Glutamatergic neuron (in vitro differentiated cells): ENCODE measurements at regions not wholly inside any gene's neighbourhood (a gene's known extent, or its start where the extent isn't known, plus 50 kb on each side); places are given as distances from the start of the nearest gene placed in this dataset.

ENCODE experiments used
- DNase-seq: peaks from one replicate; pipeline ENCODE4 v3.0.0; 2022
- H3K27ac Mint-ChIP-seq: one replicate; pipeline ENCODE4 v1.8.0; 2020; ENCODE audit warnings: mild to moderate bottlenecking, mixed read lengths, inconsistent platforms; ENCODE audit not compliant: unreplicated experiment
- H3K27me3 Mint-ChIP-seq: one replicate; pipeline ENCODE4 v1.8.0; 2020; ENCODE audit warnings: mild to moderate bottlenecking, moderate library complexity, mixed read lengths, inconsistent platforms; ENCODE audit not compliant: unreplicated experiment
- H3K36me3 Mint-ChIP-seq: one replicate; pipeline ENCODE4 v1.8.0; 2020; ENCODE audit warnings: mild to moderate bottlenecking, mixed read lengths, inconsistent platforms; ENCODE audit not compliant: unreplicated experiment
- H3K4me1 Mint-ChIP-seq: one replicate; pipeline ENCODE4 v1.8.0; 2020; ENCODE audit warnings: mild to moderate bottlenecking, low read depth, mixed read lengths, inconsistent platforms; ENCODE audit not compliant: unreplicated experiment
- H3K4me3 Mint-ChIP-seq: one replicate; pipeline ENCODE4 v1.8.0; 2020; ENCODE audit warnings: mild to moderate bottlenecking, mixed read lengths, inconsistent platforms; ENCODE audit not compliant: unreplicated experiment
- H3K9me3 Mint-ChIP-seq: one replicate; pipeline ENCODE4 v1.8.0; 2020; ENCODE audit warnings: mild to moderate bottlenecking, moderate library complexity, mixed read lengths, inconsistent platforms; ENCODE audit not compliant: unreplicated experiment
- CTCF ChIP-seq: fragments of 200-600 bp; sonication (generic); IDR thresholded peaks from one replicate; pipeline ENCODE4 v1.5.0; 2021; ENCODE audit not compliant: partially characterized antibody, unreplicated experiment

- peaks cover 9% of the 10 kb centered on the region for H3K36me3 Mint-ChIP-seq
- no peaks in the 10 kb centered on the region for H3K4me1 Mint-ChIP-seq
- H3K27me3 Mint-ChIP-seq = peaks cover 3% of the 10 kb centered on the region
- peaks cover 9% of the 10 kb centered on the region for H3K9me3 Mint-ChIP-seq
- DNase-seq = no peak
- H3K4me3 Mint-ChIP-seq = no peak overlapping the region
- TF ChIP-seq CTCF = no peak
- H3K27ac Mint-ChIP-seq = no peak overlapping the region
Measured at GRCh38 chr10:130747946-130748345, 563.6 kb downstream of the TCERG1L start.

DNA sequence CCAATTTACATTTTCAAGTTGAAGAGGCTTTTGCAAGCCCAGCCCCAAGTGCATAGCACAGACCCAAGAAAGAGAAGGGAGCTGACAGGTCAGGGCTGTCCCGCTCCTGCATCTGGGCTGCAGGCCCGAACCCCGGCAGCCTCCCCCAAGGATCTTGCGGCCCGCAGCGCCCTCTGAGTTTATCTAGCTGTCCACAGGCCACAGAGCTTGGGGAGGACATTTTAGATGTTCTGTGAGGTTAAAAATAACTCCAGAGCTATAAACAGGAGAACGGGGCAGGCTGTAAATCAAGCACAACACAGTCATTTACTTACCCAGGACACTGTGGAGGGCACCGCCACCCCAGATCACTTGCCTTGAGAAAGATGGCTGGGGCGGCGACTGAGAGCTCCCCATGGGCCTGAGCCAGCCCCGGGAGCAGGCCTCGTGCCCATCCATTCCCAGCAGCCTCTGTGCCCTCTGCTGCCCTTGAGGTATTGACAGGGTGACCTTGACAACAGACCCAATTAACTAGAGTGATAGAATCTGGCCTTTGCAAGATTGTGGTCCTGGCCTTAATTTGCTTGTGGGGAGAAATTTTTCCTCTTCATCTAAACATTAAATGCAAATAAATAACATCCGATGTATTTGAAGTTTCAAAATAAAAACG, 563.0 kb downstream of the TCERG1L start:
- no peak for DNase-seq
- no peaks in the 10 kb centered on the region for H3K4me1 Mint-ChIP-seq
- no peak overlapping the region for H3K27ac Mint-ChIP-seq
- no peak for TF ChIP-seq CTCF
- peaks cover 9% of the 10 kb centered on the region for H3K36me3 Mint-ChIP-seq
- peaks cover 3% of the 10 kb centered on the region for H3K27me3 Mint-ChIP-seq
- H3K4me3 Mint-ChIP-seq = no peak overlapping the region
- peaks cover 9% of the 10 kb centered on the region for H3K9me3 Mint-ChIP-seq

- Mint-ChIP-seq H3K27me3 (peaks cover 3% of the 10 kb centered on the region), H3K4me1 (no peaks in the 10 kb centered on the region), H3K9me3 (peaks cover 9% of the 10 kb centered on the region), H3K4me3 (no peak overlapping the region), H3K36me3 (peaks cover 9% of the 10 kb centered on the region), H3K27ac (no peak overlapping the region)
- TF ChIP-seq CTCF = no peak
- no peak for DNase-seq
Measured at GRCh38 chr10:130749911-130750310, 561.6 kb downstream of the TCERG1L start.

DNA sequence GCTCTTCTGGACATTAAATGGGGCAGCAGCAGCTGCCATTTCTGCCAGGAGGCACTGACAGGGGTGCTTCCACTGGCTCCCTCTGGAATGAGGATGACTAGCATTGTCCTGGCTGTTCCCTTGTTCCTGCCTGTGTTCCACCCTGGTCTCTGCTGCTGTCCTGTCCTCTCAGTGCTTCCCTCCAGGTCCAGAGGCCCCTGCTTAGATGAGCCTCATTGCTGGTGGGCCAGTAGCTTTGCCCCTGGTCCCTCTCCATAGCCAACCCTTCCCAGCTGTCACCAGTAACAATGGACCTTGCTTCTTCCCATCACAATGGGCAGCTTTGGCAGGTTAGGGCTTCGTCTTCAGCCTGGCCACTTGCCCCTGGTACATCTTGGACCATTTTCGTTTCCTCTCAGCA, 561.1 kb downstream of the TCERG1L start:
- Mint-ChIP-seq H3K36me3 (peaks cover 9% of the 10 kb centered on the region), H3K9me3 (peaks cover 6% of the 10 kb centered on the region), H3K4me3 (no peak overlapping the region), H3K4me1 (no peaks in the 10 kb centered on the region), H3K27me3 (peaks cover 3% of the 10 kb centered on the region), H3K27ac (no peak overlapping the region)
- no peak for TF ChIP-seq CTCF
- no peak for DNase-seq

DNA sequence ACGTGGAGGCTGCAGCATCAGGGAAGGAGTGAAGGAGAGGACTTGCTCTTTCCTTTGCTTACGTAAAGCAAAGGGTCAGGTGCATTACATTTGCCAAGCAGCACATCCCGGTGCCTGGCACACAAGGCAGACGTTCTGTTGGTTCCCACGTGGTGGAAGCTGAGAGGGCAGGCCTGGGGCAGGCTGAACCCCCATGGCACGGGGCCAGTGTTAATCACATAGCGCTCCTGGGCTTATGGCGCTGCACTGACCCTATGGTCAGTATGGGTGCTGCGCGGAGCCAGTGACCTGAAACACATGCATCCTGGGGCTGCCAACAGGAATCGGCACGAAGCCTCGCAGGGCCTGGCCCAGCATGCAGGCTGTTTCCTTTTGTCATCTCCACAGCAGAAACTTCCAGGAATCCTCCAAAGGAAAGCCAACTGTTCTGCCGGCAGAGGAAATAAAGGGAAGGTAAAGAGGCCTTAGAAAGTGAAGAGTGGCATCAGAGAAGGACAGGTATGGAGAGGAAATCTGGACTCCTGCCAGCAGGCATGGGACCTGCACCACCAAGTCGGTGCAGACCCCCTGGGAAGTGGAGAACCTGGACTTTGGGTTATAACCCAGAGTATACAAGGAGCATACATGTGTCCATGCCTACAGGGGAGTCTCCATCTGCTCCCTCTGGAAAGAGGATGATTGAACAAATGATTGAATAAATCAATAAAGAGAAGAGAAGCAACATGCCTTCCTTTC, 560.2 kb downstream of the TCERG1L start:
- no peak overlapping the region for H3K4me3 Mint-ChIP-seq

More for the DNA sequence above, 560.2 kb downstream of the TCERG1L start:
- no peak overlapping the region for H3K27ac Mint-ChIP-seq
- peaks cover 3% of the 10 kb centered on the region for H3K27me3 Mint-ChIP-seq
- no peaks in the 10 kb centered on the region for H3K4me1 Mint-ChIP-seq
- no peak for DNase-seq
- no peak for TF ChIP-seq CTCF
- peaks cover 6% of the 10 kb centered on the region for H3K9me3 Mint-ChIP-seq
- peaks cover 9% of the 10 kb centered on the region for H3K36me3 Mint-ChIP-seq
